Epithelial cell of proximal tubule (primary cell): ENCODE measurements at regions not wholly inside any gene's neighbourhood (a gene's known extent, or its start where the extent isn't known, plus 50 kb on each side); places are given as distances from the start of the nearest gene placed in this dataset.

Source experiments
- DNase-seq: peaks from one replicate; pipeline ENCODE4 v3.0.0-alpha.2; 2011; ENCODE audit warnings: low read depth
- H3K4me3 ChIP-seq: 2 replicates; pipeline ENCODE4 v1.5.1; 2011; ENCODE audit warnings: low read depth, mild to moderate bottlenecking, low read length
- CTCF ChIP-seq: conservative IDR thresholded peaks from 2 replicates; pipeline ENCODE4 v1.5.1; 2012; ENCODE audit warnings: low read depth, mild to moderate bottlenecking, low read length

- no peak overlapping the region for H3K4me3 ChIP-seq
- TF ChIP-seq CTCF: no peak
- no peak for DNase-seq
Observed at GRCh38 chrX:13479452-13479813, 90.0 kb upstream of the EGFL6 start.

GRCh38 chrX:13478740-13479451, 90.5 kb upstream of the EGFL6 start:
- no peak overlapping the region for H3K4me3 ChIP-seq
- DNase-seq: no peak
- TF ChIP-seq CTCF: no peak

GRCh38 chrX:13476384-13476783, 93.0 kb upstream of the EGFL6 start:
- H3K4me3 ChIP-seq: no peak overlapping the region
- DNase-seq: no peak
- no peak for TF ChIP-seq CTCF

- TF ChIP-seq CTCF: no peak
- DNase-seq: no peak
Observed at GRCh38 chrX:13474164-13474516, 95.3 kb upstream of the EGFL6 start.

GRCh38 chrX:13473442-13474163, 95.8 kb upstream of the EGFL6 start:
- H3K4me3 ChIP-seq: no peak overlapping the region
- TF ChIP-seq CTCF: no peak
- no peak for DNase-seq

More at GRCh38 chrX:13474164-13474516, 95.3 kb upstream of the EGFL6 start:
- H3K4me3 ChIP-seq: no peak overlapping the region

GRCh38 chrX:13472975-13473374, 96.4 kb upstream of the EGFL6 start:
- no peak for DNase-seq
- no peak overlapping the region for H3K4me3 ChIP-seq
- no peak for TF ChIP-seq CTCF

- no peak for DNase-seq
- no peak overlapping the region for H3K4me3 ChIP-seq
- TF ChIP-seq CTCF: no peak
Observed at GRCh38 chrX:13471269-13471668, 98.1 kb upstream of the EGFL6 start.
